Neural cell (in vitro differentiated cells): ENCODE measurements at regions not wholly inside any gene's neighbourhood (a gene's known extent, or its start where the extent isn't known, plus 50 kb on each side); places are given as distances from the start of the nearest gene placed in this dataset.
A peak's percentile ranks its signal among the peaks of the same experiment; 100 is the strongest.

Experiments
- CTCF ChIP-seq: fragments of 450-650 bp; IDR thresholded peaks from 2 replicates; pipeline ENCODE4 v1.5.1; 2014; ENCODE audit warnings: antibody characterized with exemption, mild to moderate bottlenecking, moderate library complexity; ENCODE audit not compliant: poor library complexity, severe bottlenecking
- EZH2 ChIP-seq: fragments of 200-600, 300-800 bp; shearing (Covaris generic), sonication (generic); IDR thresholded peaks from 2 replicates; pipeline ENCODE4 v1.6.1; 2014; ENCODE audit warnings: antibody characterized with exemption, low read length, borderline replicate concordance, mild to moderate bottlenecking; ENCODE audit not compliant: insufficient read depth, poor library complexity, severe bottlenecking
- MXI1 ChIP-seq: fragments of 450-650 bp; conservative IDR thresholded peaks from 2 replicates; pipeline ENCODE4 v1.6.1; 2014; ENCODE audit warnings: antibody characterized with exemption, mild to moderate bottlenecking; ENCODE audit not compliant: poor library complexity, severe bottlenecking
- POLR2AphosphoS5 ChIP-seq: IDR thresholded peaks from 2 replicates; pipeline ENCODE4 v1.6.1; 2012
- RAD21 ChIP-seq: fragments of 450-650 bp; conservative IDR thresholded peaks from 2 replicates; pipeline ENCODE4 v1.6.1; 2014; ENCODE audit warnings: antibody characterized with exemption, mild to moderate bottlenecking, moderate library complexity
- SMC3 ChIP-seq: fragments of 450-650 bp; conservative IDR thresholded peaks from 2 replicates; pipeline ENCODE4 v1.6.1; 2014; ENCODE audit warnings: antibody characterized with exemption, mild to moderate bottlenecking, moderate library complexity; ENCODE audit not compliant: poor library complexity

DNA sequence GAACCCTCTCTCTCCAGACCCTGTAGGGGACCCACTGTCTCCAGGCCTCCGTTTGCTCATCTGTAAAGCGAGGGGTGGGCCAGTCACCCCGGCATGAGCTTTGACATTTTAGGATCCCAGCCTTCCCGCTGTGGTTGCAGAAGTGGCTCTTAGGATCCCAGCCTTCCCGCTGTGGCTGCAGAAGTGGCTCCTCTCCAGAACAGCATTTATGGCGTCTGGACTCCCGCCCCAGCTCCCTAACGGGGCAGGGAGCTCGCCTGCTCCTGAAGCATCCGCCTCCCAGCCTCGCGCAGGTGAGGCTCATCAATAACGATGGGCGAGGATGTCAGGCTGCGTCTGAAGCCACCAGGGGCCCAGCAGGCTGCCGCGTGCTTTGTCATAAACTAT lies 222.3 kb upstream of the TNRC6C start:
- peak; percentile 21 for TF ChIP-seq POLR2AphosphoS5
- no peak for TF ChIP-seq CTCF
- no peak for TF ChIP-seq SMC3
- no peak for TF ChIP-seq EZH2
- no peak for TF ChIP-seq RAD21
- TF ChIP-seq MXI1, result no peak
